ENCODE measurements at regions not wholly inside any gene's neighbourhood (a gene's known extent, or its start where the extent isn't known, plus 50 kb on each side); places are given as distances from the start of the nearest gene placed in this dataset.

DNA sequence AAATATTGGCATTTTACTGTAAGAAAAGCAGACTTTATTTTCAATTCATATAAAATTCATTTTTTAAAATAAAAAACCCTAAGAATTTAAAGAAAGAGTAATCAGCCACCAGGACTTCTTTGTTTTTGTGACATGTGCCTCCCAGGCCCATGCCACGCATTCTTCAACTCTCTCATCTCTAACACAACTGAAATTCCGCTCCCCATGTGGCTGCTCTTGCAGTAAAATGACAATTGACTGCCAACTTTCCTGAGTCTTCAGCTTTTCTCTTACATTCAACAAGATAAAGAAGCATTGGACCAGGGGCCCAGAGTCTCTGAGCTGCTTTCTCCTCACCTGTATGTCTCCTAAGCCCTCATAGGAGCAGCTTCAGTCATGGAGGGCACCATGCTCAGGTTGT lies 372.1 kb downstream of the UQCRFS1 start:
- Mint-ChIP-seq H3K4me1 (ENCODE audit: unreplicated experiment) (no peaks in the 10 kb centered on the region), H3K4me3 (ENCODE audit: unreplicated experiment) (no peak overlapping the region), H3K27ac (ENCODE audit: unreplicated experiment) (no peak overlapping the region), H3K9me3 (ENCODE audit: unreplicated experiment) (no peaks in the 10 kb centered on the region), H3K36me3 (ENCODE audit: low read depth, unreplicated experiment) (no peaks in the 10 kb centered on the region), H3K27me3 (ENCODE audit: unreplicated experiment) (no peaks in the 10 kb centered on the region)
- no peak for DNase-seq (ENCODE audit: low spot score)
- TF ChIP-seq, protein P1, sequence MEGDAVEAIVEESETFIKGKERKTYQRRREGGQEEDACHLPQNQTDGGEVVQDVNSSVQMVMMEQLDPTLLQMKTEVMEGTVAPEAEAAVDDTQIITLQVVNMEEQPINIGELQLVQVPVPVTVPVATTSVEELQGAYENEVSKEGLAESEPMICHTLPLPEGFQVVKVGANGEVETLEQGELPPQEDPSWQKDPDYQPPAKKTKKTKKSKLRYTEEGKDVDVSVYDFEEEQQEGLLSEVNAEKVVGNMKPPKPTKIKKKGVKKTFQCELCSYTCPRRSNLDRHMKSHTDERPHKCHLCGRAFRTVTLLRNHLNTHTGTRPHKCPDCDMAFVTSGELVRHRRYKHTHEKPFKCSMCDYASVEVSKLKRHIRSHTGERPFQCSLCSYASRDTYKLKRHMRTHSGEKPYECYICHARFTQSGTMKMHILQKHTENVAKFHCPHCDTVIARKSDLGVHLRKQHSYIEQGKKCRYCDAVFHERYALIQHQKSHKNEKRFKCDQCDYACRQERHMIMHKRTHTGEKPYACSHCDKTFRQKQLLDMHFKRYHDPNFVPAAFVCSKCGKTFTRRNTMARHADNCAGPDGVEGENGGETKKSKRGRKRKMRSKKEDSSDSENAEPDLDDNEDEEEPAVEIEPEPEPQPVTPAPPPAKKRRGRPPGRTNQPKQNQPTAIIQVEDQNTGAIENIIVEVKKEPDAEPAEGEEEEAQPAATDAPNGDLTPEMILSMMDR (IDR thresholded peaks at IDR 0.05; ENCODE audit: unreplicated experiment), result no peak

DNA sequence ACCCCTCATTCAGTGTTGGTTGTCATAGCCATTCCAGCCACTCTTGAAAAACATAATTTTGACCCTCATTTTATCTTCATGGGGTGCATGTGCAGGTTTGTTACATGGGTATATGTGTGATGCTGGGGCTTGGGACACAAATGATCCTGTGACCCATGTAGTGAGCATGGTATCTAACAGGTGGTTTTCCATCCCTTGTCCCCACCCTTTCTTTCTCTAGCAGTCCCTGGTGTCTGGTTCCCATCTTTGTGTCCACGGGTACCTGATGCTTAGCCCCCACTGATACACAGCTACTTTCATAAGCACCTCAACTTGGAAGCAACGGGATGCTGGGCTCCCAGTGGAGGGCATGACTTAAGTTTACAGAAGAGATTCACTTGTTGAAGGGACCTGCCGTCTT lies 373.5 kb downstream of the UQCRFS1 start:
- Mint-ChIP-seq H3K27me3 (ENCODE audit: unreplicated experiment) (no peaks in the 10 kb centered on the region), H3K27ac (ENCODE audit: unreplicated experiment) (no peak overlapping the region), H3K4me1 (ENCODE audit: unreplicated experiment) (no peaks in the 10 kb centered on the region), H3K9me3 (ENCODE audit: unreplicated experiment) (no peaks in the 10 kb centered on the region), H3K36me3 (ENCODE audit: low read depth, unreplicated experiment) (no peaks in the 10 kb centered on the region), H3K4me3 (ENCODE audit: unreplicated experiment) (no peak overlapping the region)
- TF ChIP-seq, protein P1 (IDR thresholded peaks at IDR 0.05; ENCODE audit: unreplicated experiment), result no peak
- DNase-seq (ENCODE audit: low spot score), result no peak

DNA sequence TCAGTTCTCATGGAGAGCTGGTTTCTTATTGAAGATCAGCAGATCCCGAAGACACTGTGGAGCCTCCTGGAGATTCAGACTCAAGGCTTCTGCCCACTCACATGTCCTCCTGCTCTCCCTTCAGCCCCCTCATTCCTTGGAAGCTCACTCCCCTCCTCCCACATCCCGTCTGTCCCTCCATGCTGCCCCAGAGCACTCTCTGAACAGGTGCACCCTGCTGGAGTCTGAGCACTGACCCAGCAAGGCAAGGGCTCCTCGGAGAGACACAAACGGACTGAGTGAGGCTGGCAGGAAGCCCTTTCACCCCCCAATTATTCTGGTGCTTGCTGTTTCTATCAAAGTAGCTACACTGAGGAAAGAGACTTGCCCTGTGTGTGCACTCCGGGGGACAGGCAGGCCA lies 374.0 kb downstream of the UQCRFS1 start:
- H3K27ac Mint-ChIP-seq (ENCODE audit: unreplicated experiment), result no peak overlapping the region
- H3K4me1 Mint-ChIP-seq (ENCODE audit: unreplicated experiment), result no peaks in the 10 kb centered on the region
- no peak for DNase-seq (ENCODE audit: low spot score)
- no peaks in the 10 kb centered on the region for H3K27me3 Mint-ChIP-seq (ENCODE audit: unreplicated experiment)
- TF ChIP-seq, protein P1 (IDR thresholded peaks at IDR 0.05; ENCODE audit: unreplicated experiment), result no peak
- no peaks in the 10 kb centered on the region for H3K9me3 Mint-ChIP-seq (ENCODE audit: unreplicated experiment)
- no peaks in the 10 kb centered on the region for H3K36me3 Mint-ChIP-seq (ENCODE audit: low read depth, unreplicated experiment)
- no peak overlapping the region for H3K4me3 Mint-ChIP-seq (ENCODE audit: unreplicated experiment)

DNA sequence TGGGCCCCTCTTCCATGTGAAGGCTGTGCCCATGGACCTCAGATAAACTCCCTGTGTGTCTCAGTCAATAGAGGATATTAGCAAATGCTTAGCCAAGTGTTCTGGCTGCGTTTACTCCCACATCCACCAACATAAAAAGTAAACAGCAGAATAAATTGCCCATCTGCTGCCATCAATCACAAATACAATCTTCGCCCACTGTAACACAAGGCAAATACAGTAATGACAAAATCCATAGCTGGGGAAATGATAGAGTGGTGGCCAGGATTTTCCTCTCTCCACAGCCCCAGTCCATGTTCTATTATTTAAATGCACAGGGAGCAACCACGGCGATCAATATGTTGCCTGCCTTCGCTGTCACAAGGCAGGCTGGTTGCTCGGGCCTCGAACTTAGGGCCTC lies 376.5 kb downstream of the UQCRFS1 start:
- DNase-seq (ENCODE audit: low spot score), result no peak
- Mint-ChIP-seq H3K36me3 (ENCODE audit: low read depth, unreplicated experiment) (no peaks in the 10 kb centered on the region), H3K27ac (ENCODE audit: unreplicated experiment) (no peak overlapping the region), H3K4me1 (ENCODE audit: unreplicated experiment) (no peaks in the 10 kb centered on the region), H3K27me3 (ENCODE audit: unreplicated experiment) (peaks cover 1% of the 10 kb centered on the region), H3K9me3 (ENCODE audit: unreplicated experiment) (no peaks in the 10 kb centered on the region), H3K4me3 (ENCODE audit: unreplicated experiment) (no peak overlapping the region)
- TF ChIP-seq, protein P1 (IDR thresholded peaks at IDR 0.05; ENCODE audit: unreplicated experiment), result no peak

DNA sequence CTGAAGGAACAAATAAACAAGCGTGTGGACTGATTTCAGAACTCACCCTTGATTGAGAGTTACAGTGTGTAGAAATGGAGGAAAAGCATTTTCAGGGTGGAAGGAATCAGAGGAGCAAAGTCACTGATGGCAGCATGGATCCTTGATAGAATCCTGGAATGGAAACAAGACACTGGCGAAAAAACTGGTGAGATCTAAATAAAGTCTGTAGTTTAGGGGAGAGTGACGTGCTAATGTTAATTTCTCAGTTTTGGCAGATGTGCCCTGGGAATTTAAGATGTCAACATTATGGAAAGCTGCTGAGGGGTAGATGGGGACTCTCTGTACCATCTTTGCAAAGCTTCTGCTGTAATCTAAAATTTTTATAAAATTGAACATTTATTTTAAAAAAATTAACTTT lies 378.0 kb downstream of the UQCRFS1 start:
- Mint-ChIP-seq H3K36me3 (ENCODE audit: low read depth, unreplicated experiment) (no peaks in the 10 kb centered on the region), H3K27me3 (ENCODE audit: unreplicated experiment) (peaks cover 1% of the 10 kb centered on the region)

More for the DNA sequence above, 378.0 kb downstream of the UQCRFS1 start:
- no peak overlapping the region for H3K4me3 Mint-ChIP-seq (ENCODE audit: unreplicated experiment)
- H3K27ac Mint-ChIP-seq (ENCODE audit: unreplicated experiment), result no peak overlapping the region
- H3K9me3 Mint-ChIP-seq (ENCODE audit: unreplicated experiment), result no peaks in the 10 kb centered on the region
- no peaks in the 10 kb centered on the region for H3K4me1 Mint-ChIP-seq (ENCODE audit: unreplicated experiment)
- TF ChIP-seq, protein P1 (IDR thresholded peaks at IDR 0.05; ENCODE audit: unreplicated experiment), result no peak
- DNase-seq (ENCODE audit: low spot score), result no peak
